Right ventricle myocardium inferior (tissue), 1 donor: ENCODE measurements at regions not wholly inside any gene's neighbourhood (a gene's known extent, or its start where the extent isn't known, plus 50 kb on each side); places are given as distances from the start of the nearest gene placed in this dataset.
A peak's percentile ranks its signal among the peaks of the same experiment; 100 is the strongest.
"Not testable (repeated sequence)": the region's sequence is repeated elsewhere in the genome, so short reads cannot be mapped to it uniquely, and the experiment has no call there.

Source experiments
- ATAC-seq: fragments of 200-7000 bp; cut with Tn5 transposase; one replicate; pipeline ENCODE4 v1.9.1; 2020; ENCODE audit warnings: mild to moderate bottlenecking, moderate library complexity
- DNase-seq: peaks from one replicate; pipeline ENCODE4 v3.0.0; 2021; ENCODE audit errors: missing footprints
- intact Hi-C: fragments of 100-400 bp; cut with DNase I; formaldehyde crosslinking; loops from one replicate; pipeline ENCODE4 v1.11.0; 2022
- donor health status: DM: no; HTN: yes; CAD: no; lungs with severe emphysema.

DNA sequence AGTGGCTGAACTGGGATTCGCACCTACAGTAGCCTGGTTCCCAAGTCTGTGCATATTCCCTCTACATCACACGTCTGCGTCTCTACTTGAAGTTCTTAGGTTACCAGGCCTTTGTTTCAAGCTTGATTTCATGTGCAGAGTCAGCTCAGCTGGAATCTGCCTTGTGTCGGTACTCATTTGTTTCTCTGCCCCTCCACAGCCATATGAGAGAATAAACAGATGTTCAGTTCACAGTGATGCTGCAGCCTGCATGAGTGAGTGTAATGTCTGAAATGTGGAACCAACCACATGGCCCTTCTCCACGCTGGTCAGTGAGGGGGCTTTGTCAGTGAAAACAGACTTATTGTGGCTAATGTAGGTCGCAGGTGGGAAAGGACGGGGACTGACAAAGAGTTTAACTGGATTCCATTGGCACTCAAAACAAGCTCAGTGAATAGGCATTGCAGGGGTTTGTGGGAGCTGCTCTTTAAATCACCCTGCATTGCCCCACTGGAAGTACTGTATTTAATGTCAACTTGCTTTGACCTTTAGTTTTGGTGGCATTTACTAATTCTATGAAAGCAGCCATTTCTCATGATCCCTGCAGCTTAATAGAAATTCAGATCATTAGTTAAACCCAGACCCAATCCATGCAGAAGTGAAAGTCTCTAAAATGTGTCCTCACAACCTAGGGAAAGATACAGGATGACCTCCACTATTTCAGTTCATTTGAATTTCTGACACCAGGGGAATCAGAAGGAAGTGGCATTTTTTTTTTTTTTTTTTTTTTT is 136.4 kb upstream of the FAM78B start:
- intact Hi-C loops = loop anchor here (10.0 kb wide), 1 partner anchor 378 kb away; no protein-coding TSS in a partner anchor
- DNase-seq = no peak
- ATAC-seq = no peak

DNA sequence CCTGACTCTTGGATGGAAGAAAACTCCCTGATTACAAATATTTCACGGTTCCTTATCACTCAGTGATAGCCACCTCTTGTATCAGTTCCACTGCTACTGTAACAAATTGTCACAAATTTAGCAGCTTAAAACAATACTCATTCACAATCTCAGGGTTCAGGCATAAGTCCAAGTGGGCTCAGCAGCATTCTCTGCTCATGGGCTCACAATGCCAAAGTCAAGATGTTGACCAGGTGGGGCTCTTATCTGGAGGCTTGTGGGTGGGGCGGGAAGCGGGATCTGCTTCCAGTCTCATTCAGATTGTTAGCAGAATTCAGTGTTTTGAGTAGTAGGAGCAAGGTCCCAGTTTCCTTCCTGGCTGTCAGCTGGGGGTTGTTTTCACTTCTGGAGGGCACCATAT is 137.3 kb upstream of the FAM78B start:
- no peak for DNase-seq
- intact Hi-C loops = loop anchor here (10.0 kb wide), 1 partner anchor 379 kb away; no protein-coding TSS in a partner anchor
- no peak for ATAC-seq

DNA sequence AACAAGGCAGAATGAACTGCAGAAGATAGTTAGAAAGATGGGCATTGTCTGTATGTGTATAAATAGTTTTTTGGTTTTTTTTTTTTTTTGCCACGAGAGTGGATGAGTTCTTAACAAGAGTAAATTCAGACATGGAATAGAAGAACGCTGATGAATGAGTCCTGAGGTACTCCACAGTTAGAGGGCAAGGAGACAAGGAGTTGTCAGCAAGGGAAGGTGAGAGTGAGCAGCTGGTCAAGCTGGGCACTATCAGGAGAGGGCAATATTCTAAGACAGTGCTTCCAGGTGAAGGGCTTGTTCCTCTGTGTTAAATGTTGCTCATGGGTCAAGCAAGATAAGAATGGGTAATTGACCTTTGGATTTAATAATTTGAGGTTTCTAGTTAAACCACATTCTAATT is 138.6 kb upstream of the FAM78B start:
- intact Hi-C loops = loop anchor here (5.0 to 10.0 kb wide), 2 partner anchors 72 to 381 kb away; no protein-coding TSS in a partner anchor
- ATAC-seq (no peak), DNase-seq (no peak)

DNA sequence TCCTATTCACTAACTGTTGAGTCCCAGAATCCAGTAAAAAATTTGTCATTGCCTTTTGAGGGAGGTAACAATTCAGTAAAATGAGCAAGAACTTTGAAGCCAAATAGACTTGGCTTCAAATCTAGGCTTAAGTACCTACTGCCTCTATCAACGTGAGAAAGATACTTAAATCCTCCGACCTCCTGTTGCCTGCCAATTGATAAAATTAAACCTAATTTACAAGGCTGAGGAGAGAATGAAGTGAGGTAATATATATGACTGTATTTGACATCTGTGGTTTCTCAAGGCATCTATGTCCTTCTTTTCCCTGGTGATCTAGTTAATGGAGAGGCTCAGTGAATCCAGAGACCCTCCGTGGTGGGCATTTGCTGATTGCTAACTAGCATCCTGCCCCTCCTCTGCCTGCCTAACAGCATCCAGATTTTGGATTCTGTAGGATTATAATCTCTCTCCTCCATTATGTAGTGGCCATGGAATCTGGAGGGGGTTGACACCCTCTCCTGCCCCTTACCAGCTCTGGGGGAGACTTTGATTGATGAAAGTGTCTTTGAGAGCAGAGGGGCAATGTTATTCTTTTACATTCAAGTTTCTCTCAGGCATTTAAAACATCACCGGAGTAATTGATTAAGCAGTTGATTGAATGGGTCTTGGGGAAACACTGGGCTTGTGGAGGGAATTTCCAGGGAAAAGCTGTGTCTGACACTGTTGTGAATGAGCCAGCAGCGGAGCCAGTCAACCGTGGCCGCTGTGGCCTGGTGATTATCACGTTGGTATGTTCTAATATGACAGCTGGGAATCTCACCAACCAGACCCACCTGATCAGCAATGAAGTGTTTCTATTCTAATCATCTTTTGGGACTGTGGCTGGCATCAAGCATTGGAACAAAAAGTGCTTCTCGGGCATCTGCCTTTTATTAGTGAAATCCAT is 140.7 kb upstream of the FAM78B start:
- intact Hi-C loops = loop anchor here (2.0 to 10.0 kb wide), 3 partner anchors 70 to 383 kb away; partner anchors contain the start of gene FAM78B
- ATAC-seq (peak; percentile 96), DNase-seq (peak; percentile 67)

DNA sequence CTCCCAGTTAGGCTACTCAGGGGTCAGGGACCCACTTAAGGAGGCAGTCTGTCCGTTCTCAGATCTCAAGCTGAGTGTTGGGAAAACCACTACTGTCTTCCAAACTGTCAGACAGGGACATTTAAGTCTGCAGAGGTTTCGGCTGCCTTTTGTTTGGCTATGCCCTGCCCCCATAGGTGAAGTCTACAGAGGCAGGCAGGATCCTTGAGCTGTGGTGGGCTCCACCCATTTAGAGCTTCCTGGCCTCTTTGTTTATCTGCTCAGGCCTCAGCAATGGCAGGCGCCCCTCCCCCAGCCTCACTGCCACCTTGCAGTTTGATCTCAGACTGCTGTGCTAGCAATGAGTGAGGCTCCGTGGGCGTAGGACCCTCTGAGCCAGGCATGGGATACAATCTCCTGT is 149.5 kb upstream of the FAM78B start:
- DNase-seq, ATAC-seq, intact Hi-C loops: not testable (repeated sequence)

DNA sequence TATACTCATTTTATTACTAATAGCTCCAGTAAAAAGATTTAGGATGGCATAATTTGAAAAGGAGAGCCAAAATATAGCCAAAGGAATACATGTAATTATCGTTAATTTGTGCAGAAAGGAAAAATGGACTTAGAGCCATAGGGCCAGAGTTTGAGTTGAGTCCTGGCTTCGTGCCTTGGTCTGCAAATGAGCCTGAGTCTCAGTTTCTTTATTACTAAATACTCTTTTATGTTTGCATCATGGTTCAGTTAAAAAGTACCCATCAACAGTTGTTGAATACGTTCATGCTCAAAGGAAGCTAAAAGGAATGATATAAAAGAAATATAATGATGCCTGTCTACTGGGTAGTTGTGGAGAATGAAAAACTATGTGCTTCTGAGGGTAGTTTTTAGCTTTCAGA is 155.7 kb upstream of the FAM78B start:
- DNase-seq = no peak
- ATAC-seq = no peak
- intact Hi-C loops = no loop called here

DNA sequence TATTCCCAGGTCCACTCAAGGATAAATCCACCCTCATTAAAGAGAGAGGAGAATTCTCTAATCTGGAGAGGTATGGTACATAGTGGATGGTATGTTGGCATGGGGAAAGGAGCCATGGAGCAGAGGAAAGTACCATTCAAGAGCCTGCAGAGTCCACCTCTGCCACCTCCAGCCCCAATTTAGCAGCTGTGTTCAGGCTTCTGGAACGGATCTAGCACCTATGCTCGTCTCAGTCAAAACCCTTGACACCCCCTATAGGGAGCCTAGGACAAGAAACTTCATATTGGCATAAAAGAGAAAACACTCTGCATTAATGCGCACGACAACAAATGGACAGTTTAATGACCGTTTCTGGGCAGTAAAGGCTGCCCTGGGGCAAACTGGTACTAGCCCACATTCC is 161.1 kb upstream of the FAM78B start:
- peak; percentile 42 for ATAC-seq
- intact Hi-C loops = no loop called here
- no peak for DNase-seq

DNA sequence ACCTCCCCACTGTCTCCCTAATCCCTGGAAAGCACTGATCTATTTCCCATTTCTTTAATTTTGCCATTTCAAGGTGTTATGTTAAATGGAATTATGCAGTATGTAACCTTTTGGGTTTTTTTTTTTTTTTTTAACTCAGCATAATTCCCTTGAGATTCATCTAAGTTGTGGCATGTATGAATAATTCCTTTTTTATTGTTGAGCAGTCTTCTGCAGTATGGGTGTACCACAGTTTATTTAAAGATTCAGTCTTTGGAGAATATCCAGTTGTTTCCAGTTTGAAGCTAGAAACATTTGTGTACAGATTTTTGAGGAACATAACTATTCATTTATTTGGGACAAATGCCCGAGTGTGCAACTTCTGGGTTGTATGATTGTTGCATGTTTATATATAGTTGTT is 162.2 kb upstream of the FAM78B start:
- DNase-seq (no peak), ATAC-seq (no peak)
- intact Hi-C loops = no loop called here

DNA sequence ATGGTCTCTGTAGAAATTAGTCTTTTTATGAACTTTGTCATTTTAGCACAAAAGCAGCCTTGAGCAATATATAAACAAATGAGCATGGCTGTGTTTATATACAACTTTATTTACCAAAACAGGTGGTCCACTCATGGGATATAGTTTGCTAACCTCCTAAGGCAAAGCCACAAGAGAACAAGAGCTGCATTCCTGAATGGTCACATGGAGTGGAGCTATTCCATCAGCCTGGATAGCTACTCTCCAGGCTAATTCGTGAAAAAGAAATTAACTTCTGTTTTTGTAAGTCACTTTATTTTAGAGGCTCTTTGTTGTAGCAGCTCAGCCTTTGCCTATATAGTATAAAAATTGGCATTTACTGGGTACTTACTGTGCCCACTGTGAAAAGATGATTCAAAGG is 163.3 kb upstream of the FAM78B start:
- no peak for ATAC-seq
- DNase-seq = no peak
- intact Hi-C loops = no loop called here

DNA sequence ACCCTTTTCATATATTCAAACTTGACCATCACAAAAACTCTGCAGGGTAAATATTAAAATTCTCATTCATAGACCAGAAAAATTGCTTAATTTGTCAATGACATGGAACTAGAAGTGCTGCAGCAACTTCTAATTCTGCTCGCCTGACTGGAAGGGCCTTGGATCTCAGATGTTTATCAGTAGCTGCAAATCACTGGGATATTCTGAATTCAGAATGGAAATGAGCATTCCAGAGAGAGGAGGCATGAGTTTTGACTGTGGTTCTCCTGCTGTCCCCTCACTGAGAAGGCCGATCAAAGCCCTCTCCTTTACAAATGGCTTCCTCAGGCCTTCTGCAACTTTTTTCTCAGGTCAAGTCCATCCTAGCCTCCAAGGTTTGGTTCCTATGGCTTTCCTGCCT is 171.3 kb upstream of the FAM78B start:
- ATAC-seq (no peak), DNase-seq (no peak)
- intact Hi-C loops = no loop called here

DNA sequence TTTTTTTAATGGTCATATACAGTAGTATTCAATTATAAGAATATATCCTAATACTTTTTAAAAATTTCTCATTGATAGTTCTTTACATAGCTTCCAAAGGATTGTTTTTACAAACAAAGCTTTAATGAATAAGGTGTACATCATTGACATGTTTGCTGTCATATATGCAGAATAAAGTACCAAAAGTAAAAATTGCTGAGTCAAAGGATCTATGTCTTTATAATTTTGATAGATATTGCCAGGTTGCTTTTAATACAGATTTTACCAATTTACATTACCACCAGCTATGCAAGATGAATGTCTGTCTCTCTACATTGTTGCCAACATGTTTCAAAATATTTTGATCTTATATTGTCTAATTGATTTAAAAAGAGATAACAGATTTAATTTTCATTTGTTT is 173.9 kb upstream of the FAM78B start:
- DNase-seq = no peak
- no peak for ATAC-seq
- intact Hi-C loops = no loop called here

DNA sequence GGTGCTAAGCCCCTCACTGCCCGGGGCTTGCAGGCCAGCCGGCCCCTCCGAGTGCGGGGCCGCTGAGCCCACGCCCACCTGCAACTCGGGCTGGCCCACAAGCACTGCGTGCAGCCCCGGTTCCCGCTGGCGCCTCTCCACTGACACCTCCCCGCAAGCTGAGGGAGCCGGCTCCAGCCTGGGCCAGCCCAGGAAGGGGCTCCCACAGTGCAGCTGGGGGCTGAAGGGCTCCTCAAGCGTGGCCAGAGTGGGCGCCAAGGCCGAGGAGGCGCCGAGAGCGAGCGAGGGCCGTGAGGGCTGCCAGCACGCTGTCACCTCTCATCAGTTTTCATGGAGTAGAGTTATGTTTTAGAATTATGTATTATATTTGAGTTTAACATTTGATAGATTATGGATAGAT is 176.5 kb upstream of the FAM78B start:
- intact Hi-C loops = no loop called here
- no peak for ATAC-seq

DNA sequence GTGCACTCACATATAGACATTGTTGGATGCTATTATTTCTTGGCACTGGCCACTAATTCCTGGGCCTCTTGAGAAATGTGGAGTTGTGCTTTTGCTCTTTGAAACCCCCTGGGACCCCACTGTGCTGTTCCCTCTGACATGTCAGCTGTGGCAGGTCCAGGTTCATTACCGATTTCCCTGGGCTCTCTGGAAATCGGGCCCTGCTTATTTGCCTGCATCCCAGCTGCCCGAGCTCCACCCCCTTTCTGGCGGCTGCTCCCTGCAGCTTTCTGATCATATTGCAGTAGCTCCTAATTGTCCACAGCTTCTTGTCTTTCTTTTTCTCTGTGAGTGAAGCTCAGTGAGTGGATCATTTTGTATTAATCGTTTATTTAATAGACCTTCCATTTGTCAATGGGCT is 183.7 kb upstream of the FAM78B start:
- intact Hi-C loops = no loop called here
- ATAC-seq (no peak), DNase-seq (no peak)

More for the DNA sequence above, 176.5 kb upstream of the FAM78B start:
- no peak for DNase-seq

DNA sequence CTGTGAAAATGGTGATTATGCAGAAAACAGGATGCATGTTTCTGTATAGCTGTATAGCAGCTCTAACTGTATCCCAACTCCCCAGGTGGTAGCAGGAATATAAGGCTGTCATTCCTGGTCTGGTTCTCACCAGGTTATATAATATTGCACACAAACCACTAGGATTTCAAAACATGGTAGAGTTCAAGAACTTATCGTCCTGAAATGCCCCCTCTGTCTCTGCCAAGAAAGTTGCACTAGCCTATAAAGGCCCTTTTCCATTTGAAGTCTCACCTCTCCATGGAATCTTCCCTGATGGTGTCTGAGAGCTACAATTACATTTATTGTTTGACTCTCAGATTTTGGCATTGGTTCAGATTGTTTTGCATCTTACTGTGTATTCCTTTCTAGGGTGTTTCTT is 184.9 kb upstream of the FAM78B start:
- DNase-seq (no peak), ATAC-seq (no peak)
- intact Hi-C loops = no loop called here

DNA sequence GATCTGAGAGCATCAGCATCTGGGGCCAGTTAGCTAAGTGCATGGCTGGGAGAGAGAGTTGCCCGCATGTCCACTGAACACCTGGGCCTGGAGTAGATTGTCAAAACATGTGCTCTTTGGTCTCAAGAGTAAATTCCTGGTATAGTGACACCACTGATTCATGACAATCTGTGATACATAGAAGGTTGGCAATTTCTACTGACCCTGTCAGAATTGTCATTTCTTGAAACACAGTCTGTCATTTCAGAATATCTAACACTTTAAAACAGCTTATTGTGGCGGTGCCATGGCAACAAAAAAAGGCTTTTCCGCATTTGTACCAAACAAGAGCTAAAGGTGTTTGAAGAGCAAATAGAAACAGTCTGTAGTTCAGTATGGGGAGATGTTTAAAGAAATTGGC is 186.4 kb upstream of the FAM78B start:
- DNase-seq (no peak), ATAC-seq (no peak)
- intact Hi-C loops = no loop called here

DNA sequence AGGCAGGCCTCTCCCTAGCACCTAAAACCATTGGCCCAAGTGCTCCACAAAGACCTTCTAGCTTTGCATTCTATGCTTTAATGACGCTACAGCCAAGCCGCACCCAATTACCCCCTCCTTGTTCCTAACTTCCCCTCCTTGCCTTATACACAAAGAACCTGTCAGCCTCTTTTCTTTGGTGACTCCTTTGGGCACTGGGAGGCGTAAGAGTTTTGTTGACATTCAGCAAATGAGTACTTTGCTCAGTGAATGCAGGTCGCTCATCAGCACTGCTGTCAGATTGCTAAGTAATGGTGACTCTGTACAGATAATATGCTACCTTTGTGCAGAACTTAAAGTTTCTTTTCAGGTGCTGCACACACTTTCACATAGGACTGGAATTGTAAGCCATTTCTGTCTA is 187.6 kb upstream of the FAM78B start:
- ATAC-seq = no peak
- DNase-seq = no peak
- intact Hi-C loops = no loop called here

DNA sequence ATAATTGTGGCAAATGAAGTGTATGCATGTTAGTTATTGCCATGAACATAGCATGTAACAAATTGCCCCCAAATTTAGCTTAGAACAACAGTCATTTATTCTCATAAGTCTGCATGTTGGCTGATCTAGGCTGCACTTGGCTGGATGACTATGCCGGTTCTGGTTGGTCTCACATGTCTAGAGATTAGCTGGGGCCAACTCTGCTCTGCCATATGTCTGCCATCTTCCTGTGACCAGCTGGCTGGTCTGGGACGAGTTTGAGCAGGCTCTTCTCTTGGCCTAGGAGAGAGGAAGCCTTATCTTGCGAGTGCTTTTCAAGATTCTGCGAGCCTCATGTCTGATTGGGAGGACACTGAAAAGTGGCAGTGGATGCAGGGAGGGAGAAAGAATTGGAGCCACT is 198.3 kb upstream of the FAM78B start:
- intact Hi-C loops = no loop called here
- ATAC-seq (no peak), DNase-seq (no peak)

DNA sequence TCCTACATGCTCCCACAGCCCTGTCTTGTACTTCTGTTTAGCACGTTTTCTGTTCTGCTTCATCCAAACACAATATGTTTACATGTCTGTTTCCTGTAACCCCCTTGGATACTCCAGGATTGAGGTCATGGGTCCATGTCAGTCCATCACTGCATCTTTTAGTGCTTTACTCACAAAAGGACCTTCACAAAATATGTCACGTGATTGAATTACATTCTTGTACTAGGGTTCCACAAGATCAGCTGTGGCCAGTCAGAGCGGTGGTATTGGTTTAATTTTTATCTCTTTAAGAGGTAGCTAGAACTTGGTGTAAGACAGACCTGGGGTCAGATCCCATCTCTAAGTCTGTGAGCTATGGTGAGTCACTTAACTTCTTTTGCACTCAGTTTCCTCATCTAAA is 201.2 kb upstream of the FAM78B start:
- intact Hi-C loops = no loop called here
- ATAC-seq (no peak), DNase-seq (no peak)

DNA sequence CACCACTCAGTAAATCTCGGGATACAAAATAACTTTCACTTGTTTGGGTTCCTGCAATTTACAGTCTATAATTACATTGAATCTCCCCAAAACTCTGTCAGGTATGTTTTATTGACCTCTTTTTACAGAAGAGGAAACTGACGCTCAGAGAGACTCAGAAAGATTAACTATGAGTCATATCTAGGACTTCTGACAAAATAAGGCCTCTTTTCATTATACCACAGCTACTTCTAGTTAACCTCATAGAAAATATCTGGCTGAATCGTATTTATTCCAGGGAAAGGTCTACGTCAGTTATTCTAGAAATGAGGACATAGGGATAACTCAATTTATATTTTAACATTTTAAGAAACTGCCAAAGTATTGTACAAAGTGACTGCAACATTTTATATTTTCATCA is 211.1 kb upstream of the FAM78B start:
- intact Hi-C loops = loop anchor here (5.0 kb wide), 1 partner anchor 71 kb away; no protein-coding TSS in a partner anchor
- ATAC-seq = no peak
- DNase-seq = no peak

DNA sequence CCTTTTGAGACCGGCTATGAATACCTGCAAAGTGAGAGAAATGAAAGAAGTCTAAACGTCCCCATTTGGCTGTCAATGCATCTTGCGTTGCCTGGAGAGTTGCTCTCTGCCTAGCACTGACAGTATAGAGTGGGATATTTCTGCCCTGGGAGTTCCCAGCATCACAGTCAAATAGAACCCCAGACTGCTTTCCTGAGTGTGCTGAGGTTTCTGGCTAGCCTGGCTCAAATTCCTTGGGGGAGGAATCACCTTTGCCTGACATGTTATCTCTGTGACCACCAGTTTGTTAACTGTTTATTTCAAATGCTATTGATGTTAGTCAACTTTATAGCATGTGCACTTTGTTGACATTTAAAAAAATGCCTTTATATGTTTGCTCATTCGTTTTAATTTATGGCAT is 212.0 kb upstream of the FAM78B start:
- no peak for ATAC-seq
- no peak for DNase-seq
- intact Hi-C loops = loop anchor here (5.0 kb wide), 1 partner anchor 72 kb away; no protein-coding TSS in a partner anchor
